Parathyroid adenoma (tissue), 2 donors: ENCODE measurements at regions not wholly inside any gene's neighbourhood (a gene's known extent, or its start where the extent isn't known, plus 50 kb on each side); places are given as distances from the start of the nearest gene placed in this dataset.

Experiments
- H2AFZ ChIP-seq: fragments of 300-600 bp; sonication (generic); one replicate; pipeline ENCODE4 v1.7.0; 2017; ENCODE audit warnings: antibody characterized with exemption, mild to moderate bottlenecking
- H3K27ac ChIP-seq: fragments of 300-600 bp; sonication (generic); one replicate; pipeline ENCODE4 v1.7.0; 2017
- H3K27me3 ChIP-seq: fragments of 300-600 bp; sonication (generic); one replicate; pipeline ENCODE4 v1.7.0; 2017; ENCODE audit warnings: low read length; ENCODE audit not compliant: control insufficient read depth, insufficient read depth
- H3K36me3 ChIP-seq: fragments of 300-600 bp; sonication (generic); one replicate; pipeline ENCODE4 v1.7.0; 2017; ENCODE audit warnings: low read length; ENCODE audit not compliant: control insufficient read depth, insufficient read depth
- H3K4me1 ChIP-seq: fragments of 300-600 bp; sonication (generic); one replicate; pipeline ENCODE4 v1.7.0; 2017; ENCODE audit warnings: control low read depth
- H3K4me2 ChIP-seq: fragments of 300-600 bp; sonication (generic); one replicate; pipeline ENCODE4 v1.7.0; 2017; ENCODE audit warnings: low read length
- H3K4me3 ChIP-seq: fragments of 300-600 bp; sonication (generic); one replicate; pipeline ENCODE4 v1.7.0; 2017; ENCODE audit warnings: low read depth, low read length
- H3K79me2 ChIP-seq: fragments of 300-600 bp; sonication (generic); one replicate; pipeline ENCODE4 v1.7.0; 2017; ENCODE audit warnings: control low read depth
- H3K9ac ChIP-seq: fragments of 300-600 bp; sonication (generic); one replicate; pipeline ENCODE4 v1.7.0; 2017; ENCODE audit warnings: mild to moderate bottlenecking
- H3K9me3 ChIP-seq: fragments of 300-600 bp; sonication (generic); one replicate; pipeline ENCODE4 v1.7.0; 2017; ENCODE audit warnings: low read length; ENCODE audit not compliant: control insufficient read depth
- TF ChIP-seq, protein P1 (sequence below): fragments of 300-600 bp; sonication (generic); IDR thresholded peaks from one replicate; pipeline ENCODE4 v1.7.0; 2017; ENCODE audit warnings: antibody characterized with exemption, mild to moderate bottlenecking
- donor health status: primary hyperparathyroidism.

DNA sequence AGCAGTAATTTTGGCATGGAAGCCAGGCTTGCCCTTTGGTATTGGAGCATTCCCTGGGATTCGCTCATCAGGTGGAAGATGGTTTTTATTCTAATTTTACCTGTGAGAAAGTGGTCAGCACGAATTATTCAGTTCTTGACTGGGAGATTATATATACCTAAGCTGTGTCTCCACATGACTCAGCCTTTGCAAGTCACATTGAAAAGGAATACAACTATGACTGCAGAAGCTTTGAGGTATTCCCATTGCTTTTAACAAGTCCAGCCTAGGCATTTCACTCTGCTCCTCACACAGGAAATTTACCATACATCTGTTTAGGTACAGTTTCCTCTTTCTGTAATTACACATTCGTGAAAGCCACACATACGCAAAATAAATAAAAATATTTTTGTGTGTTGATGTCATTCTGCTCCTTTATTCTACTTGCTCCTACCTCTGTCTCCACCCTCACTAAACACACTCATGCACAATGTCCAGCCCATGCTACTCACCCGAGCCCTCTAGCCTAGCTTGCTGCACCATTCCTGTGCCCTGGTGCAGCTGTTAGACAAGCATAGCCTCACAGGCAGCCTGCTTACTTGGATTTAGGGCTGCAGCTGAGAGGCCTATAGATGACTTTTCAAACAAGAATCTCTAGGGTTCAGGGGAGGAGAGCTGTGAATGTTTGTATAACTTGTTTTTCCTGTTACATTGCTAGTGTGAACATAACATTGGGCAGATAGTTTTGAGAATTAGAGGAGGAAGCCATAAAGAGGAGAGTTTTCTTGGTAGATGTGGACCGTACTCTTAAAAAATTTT, 504.4 kb upstream of the FAT1 start:
- Histone ChIP-seq H3K36me3 (no peaks in the 10 kb centered on the region), H3K9me3 (no peaks in the 10 kb centered on the region), H3K4me1 (no peaks in the 10 kb centered on the region), H3K4me3 (no peak overlapping the region), H3K79me2 (no peaks in the 10 kb centered on the region), H3K27ac (no peak overlapping the region), H3K9ac (no peak overlapping the region), H3K4me2 (no peak overlapping the region), H3K27me3 (no peaks in the 10 kb centered on the region), H2AFZ (no peak overlapping the region)
- TF ChIP-seq, protein P1, sequence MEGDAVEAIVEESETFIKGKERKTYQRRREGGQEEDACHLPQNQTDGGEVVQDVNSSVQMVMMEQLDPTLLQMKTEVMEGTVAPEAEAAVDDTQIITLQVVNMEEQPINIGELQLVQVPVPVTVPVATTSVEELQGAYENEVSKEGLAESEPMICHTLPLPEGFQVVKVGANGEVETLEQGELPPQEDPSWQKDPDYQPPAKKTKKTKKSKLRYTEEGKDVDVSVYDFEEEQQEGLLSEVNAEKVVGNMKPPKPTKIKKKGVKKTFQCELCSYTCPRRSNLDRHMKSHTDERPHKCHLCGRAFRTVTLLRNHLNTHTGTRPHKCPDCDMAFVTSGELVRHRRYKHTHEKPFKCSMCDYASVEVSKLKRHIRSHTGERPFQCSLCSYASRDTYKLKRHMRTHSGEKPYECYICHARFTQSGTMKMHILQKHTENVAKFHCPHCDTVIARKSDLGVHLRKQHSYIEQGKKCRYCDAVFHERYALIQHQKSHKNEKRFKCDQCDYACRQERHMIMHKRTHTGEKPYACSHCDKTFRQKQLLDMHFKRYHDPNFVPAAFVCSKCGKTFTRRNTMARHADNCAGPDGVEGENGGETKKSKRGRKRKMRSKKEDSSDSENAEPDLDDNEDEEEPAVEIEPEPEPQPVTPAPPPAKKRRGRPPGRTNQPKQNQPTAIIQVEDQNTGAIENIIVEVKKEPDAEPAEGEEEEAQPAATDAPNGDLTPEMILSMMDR, result no peak

DNA sequence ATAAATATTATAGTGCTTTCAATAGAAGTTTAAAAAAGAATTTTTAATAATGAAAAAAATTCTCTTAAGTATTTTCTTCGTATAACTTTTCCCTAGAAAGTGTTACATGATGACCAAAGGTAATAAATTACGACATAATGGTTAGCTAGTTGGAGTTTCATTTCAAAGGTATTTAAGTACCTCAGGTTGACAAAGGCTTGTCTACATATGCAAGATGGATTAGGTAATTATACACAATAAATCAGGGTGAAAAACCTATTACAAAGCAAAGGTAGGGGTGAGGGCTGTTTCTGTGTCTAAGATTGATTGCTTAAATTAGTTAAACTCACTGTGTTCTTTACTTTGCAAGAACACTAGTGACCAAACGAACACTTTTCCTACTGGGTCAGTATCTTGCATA, 508.5 kb upstream of the FAT1 start:
- H3K27ac ChIP-seq, result no peak overlapping the region
- TF ChIP-seq, protein P1, result no peak

DNA sequence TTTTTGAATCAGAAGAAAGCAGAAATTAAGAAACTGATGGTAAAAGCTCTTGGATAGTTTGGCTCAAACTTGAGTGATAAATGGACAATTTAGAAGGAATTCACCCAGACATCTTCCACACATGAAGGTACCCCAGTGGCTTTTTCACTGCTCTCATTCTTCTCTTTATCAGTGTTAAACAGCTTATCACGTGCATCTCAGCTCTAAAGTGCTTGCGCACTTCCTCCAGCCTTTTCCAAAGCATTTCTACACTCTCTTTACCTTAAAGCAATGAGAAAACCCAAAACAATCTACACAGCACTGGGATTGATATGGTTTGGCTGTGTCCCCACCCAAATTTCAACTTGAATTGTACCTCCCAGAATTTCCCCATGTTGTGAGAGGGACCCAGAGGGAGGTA, 509.1 kb upstream of the FAT1 start:
- Histone ChIP-seq H2AFZ (no peak overlapping the region), H3K4me3 (no peak overlapping the region), H3K79me2 (no peaks in the 10 kb centered on the region), H3K4me2 (no peak overlapping the region), H3K36me3 (no peaks in the 10 kb centered on the region), H3K27ac (no peak overlapping the region), H3K9me3 (no peaks in the 10 kb centered on the region), H3K9ac (no peak overlapping the region), H3K27me3 (no peaks in the 10 kb centered on the region), H3K4me1 (no peaks in the 10 kb centered on the region)
- TF ChIP-seq, protein P1, result no peak

More for the DNA sequence above, 508.5 kb upstream of the FAT1 start:
- no peaks in the 10 kb centered on the region for H3K4me1 ChIP-seq
- H3K4me2 ChIP-seq, result no peak overlapping the region
- no peak overlapping the region for H2AFZ ChIP-seq
- H3K9ac ChIP-seq, result no peak overlapping the region
- no peaks in the 10 kb centered on the region for H3K79me2 ChIP-seq
- no peaks in the 10 kb centered on the region for H3K36me3 ChIP-seq
- H3K27me3 ChIP-seq, result no peaks in the 10 kb centered on the region
- no peaks in the 10 kb centered on the region for H3K9me3 ChIP-seq
- no peak overlapping the region for H3K4me3 ChIP-seq

DNA sequence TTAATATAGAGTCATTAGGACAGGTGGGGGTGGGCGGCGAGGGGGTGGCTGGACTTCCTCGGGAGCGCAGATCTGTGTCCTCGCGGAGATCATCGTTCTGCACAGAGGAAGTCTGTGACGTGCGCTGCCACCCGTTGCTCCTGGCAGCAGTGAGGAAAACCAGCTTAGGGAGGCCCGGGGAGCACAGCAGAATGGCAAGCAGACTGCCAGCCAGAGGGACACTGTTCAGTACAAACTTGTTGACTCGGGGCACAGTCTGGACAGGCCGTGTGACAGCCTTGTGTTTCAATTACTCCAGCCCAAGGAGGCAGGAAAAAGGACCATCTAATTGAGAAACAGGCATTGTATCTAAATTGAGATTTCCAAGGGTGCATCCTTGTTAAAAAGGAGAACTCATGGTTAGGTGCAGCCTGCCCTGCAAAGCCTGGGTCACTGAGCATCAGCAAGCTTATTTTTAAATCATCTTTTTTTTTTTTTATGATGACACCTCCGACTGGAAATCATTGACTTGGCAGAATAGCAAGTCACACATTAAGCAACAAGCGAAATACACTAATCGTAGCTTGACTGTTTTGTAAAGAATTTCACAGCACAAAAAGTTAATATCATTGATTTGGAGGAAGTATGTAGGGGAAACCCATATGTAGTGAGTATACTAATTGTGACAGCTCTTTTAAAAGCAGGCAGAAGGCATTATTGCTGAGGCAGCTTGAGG, 512.0 kb upstream of the FAT1 start:
- no peak overlapping the region for H3K9ac ChIP-seq

More for the DNA sequence above, 512.0 kb upstream of the FAT1 start:
- no peaks in the 10 kb centered on the region for H3K36me3 ChIP-seq
- no peak overlapping the region for H2AFZ ChIP-seq
- H3K4me2 ChIP-seq, result no peak overlapping the region
- no peaks in the 10 kb centered on the region for H3K79me2 ChIP-seq
- no peaks in the 10 kb centered on the region for H3K9me3 ChIP-seq
- H3K4me1 ChIP-seq, result no peaks in the 10 kb centered on the region
- TF ChIP-seq, protein P1, result no peak
- no peaks in the 10 kb centered on the region for H3K27me3 ChIP-seq
- no peak overlapping the region for H3K27ac ChIP-seq
- H3K4me3 ChIP-seq, result no peak overlapping the region
